GM19351 (cell line): ENCODE measurements at regions not wholly inside any gene's neighbourhood (a gene's known extent, or its start where the extent isn't known, plus 50 kb on each side); places are given as distances from the start of the nearest gene placed in this dataset.

Experiments
- ATAC-seq: cut with Tn5 transposase; IDR thresholded peaks from one replicate; pipeline ENCODE4 v1.9.1; 2021; ENCODE audit warnings: mild to moderate bottlenecking, moderate library complexity; ENCODE audit not compliant: unreplicated experiment

DNA sequence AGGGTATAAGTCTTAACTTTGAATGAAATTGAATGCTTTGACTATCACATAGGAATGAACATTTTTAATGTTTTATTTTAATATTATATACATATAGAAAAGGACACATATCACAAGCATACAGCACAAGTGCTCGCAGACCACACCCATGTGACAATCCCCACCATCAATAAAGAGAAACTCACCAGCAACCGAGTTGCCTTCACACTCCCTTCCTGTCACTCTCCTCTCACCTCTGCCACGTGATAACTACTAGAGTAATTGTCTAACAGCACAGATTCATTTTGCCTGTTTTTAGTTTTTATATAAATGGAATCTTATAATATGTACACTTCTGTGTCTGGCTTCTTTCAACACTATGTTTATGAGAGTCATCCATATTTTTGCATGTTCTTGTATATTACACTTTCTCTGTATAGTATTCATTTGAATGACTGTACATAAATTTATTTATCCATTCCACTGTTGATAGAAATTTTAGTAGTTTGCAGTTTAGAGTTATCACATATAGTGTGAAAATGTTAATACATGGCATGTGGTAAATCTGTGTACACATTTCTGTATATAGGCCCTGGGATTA, 304.9 kb upstream of the DUSP10 start:
- no peak for ATAC-seq

DNA sequence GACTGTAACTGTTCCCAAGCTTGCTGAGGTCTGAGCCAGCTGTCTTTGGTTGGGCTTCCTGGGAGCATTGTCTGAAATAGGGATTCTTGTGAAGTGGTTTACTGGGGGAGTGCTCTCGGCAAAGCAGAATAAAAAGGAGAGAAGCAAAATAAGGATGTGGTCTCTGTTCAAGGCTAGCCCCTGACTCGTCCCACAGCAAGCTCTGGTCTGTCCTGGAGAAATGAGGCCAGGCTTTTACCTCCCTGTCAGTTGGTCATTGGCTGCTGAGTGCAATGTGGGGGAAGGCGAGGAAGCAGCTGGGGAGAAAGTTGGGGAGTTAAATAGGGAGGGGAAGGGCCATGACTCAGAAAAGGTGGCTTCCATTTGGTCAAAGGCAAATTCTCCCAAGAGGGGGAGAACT, 303.9 kb upstream of the DUSP10 start:
- no peak for ATAC-seq

DNA sequence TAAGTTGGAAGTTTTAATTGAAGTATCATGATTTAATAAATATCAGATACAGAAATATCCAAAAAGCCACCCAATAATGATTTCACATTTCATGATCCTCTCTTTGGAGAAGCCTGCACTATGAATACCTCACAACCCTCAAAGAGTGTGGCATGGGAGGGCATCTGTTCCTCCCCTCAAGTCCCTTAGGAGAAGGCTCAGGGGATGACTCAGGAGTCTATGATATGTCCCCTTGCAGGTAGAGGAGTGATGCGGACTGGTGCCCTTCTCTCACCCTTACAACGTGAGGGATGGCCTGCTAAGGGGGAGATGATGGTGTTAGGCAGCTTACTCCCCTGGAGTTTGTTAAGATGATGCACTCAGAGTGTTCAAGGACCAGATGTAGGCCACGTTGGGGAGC, 303.3 kb upstream of the DUSP10 start:
- no peak for ATAC-seq

DNA sequence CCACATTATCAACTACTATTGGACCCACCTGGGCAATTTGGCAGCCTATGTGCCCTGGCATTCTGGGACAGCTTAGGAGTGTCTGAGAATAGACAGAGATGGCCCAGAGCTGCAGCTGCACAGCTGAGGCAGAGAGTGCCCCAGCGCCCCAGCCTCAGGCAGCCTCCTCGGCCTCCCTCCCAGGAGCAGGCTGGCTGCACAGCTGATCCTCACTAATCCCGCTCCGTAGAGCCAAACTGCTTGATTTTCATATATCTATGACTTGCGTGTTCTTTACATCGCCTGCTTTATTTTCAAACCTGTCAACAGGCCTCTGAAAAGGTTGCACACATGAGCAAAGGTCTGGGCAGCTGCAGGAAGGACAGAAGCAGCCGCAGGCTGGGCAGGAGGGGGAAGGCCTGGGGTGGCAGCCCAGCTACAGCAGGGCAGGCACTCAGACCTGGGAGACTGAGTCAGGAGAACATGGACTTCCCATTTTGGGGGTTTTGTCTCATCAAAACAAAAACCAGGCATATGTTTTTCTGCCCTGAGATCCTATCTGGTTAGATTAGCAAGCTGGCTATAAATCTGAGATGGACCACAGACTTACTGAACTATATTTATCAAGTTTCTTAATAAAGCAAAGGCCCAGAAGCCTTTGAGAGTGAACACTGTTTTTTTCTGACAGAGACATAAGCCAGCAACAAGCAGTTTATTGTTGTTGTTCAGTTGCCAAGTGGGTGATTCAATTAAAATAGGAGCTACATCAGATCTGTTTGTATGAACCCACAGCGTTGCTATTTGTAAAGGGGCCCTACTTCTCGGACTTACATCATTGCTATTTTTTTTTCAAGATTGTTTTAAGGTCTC, 301.8 kb upstream of the DUSP10 start:
- ATAC-seq: no peak

DNA sequence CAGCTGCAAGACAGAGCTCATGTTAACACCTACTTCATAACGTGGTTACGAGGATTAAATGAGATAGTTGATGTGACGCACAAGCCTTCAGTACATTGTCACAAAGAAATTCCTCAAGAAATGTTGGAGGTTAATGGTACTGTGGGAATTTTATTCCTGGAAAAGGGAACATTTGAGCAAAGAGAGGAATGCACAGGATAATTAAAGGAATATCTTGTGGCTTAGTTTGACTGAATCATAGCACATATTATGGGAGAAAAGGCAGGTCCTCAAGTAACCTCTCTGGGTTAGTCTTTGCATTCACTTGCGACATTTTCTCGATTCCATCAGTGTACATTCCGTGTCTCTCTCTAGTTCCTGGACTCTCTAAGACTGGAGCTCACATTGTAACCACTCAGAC, 300.2 kb upstream of the DUSP10 start:
- no peak for ATAC-seq

DNA sequence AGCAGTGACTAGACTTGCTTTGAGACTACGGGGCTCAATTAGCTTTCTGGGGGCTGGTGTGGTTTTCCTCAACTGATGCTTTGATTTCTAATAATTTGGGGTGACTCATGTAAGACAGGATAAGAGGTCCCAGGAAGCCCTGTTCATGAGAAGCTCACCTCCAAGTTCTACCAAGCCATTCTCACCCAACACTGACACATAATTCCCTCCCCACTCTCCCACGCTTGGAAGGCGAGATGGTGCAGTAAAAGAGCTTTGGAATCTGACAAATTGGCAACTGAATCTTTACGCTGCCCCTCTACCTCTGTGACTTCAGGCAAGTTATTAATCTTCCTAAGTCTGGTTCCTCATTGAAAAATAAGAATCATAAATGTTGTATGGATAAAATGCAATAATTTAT, 299.1 kb upstream of the DUSP10 start:
- ATAC-seq: no peak

DNA sequence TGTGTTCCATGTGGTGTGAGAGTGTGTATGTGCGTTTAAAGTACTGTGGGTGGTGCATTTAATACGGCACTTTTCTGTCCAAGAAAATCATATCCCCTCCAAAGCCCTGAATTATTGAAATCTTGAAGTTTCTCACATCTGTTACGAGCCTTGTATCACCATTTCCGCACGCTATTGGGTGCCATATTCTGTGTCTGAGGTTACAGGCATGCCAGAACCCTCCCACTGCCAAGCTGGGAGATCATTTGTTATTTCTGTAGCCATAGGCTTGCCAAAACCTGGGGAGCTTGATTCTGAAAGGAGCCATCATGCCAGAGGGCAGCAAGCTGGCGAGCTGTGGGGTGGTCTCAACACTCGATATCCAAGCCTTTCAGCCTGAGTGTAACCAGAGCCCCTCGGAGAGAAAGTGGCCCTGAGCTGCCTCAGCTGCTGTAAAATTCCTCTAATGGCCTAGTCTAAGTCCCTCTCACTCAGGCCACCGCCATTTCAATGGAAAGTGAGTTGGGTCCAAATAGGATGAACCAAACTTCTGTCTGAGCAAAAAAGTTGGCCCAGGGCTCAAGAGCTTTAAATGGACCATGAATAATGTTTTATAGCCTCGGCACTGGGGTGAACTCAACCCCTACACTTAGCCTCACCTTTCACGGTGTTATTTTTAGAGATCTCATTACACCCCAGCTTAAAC, 298.4 kb upstream of the DUSP10 start:
- ATAC-seq: no peak

DNA sequence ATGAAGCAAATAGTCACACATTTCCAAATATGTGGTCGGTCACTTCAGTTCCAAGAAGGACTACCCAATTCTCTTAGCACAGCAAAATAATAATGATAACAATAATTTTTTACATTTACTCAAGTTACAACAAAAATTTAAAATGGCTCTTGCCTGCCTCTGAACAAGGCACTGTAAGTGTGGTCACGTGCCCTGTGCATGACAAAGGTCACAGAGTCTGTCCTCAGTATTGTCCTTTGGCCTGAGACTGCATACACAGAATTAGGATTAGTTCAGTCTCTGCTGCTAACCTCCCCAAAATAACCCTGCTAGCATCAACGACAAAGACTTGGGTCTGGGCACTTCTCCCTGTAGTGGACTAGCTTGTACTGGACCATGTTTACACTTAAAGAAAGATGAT, 297.1 kb upstream of the DUSP10 start:
- ATAC-seq: no peak

DNA sequence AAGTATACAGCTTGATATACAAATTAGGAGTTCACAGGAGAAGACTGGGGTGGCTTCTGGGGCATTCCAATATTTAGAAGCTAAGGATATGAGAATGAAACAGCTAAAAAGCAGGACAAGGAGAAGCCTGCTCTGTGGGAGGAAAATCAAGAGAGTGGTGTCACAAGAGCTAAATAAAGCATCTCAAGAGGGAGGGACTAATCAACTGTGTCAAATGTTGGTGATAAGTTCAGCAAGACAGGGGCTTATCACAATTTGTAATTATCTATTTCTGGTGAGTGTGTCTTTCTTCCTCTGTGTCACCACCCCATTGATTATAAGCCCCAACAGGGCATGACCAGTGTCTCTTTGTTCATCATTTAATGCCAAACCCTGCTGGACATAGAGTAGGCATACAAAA, 295.8 kb upstream of the DUSP10 start:
- no peak for ATAC-seq

DNA sequence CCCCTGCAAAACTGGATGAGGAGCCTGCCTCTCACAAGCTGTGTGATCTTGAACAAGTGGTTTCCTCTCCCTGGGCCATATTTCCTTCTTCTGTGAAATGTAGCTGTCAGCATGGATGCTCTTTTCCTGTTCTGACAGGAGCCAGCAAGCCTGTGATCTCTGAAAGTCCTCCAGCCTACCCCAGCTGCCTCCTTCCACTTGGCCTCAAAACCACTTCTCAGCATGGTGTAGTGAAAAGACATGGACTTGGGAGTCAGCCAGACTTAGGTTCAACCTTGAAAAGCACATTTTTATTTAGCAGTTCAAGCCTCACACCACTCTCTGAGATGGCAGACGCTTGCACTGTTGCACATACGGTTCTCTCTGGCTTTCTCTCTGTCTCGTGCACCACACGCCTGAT, 292.9 kb upstream of the DUSP10 start:
- no peak for ATAC-seq

DNA sequence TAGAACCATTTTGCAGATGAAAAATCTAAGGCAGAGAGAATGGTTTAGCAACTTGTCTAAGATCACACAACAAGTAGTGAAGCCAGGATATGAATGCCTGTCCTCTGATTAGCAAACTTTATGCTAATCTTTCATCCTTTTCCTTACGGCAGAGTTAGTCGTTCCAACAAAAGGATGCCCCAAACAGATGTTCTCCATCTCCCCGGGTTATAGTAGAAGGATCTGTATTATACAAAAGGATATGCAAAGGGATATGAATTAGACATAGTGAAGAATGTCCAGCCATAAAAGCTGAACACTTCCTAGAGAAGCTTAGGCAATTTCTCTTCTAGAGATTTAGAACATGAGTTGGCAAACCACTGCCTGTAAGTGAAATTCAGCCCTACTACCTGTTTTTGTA, 291.6 kb upstream of the DUSP10 start:
- no peak for ATAC-seq

DNA sequence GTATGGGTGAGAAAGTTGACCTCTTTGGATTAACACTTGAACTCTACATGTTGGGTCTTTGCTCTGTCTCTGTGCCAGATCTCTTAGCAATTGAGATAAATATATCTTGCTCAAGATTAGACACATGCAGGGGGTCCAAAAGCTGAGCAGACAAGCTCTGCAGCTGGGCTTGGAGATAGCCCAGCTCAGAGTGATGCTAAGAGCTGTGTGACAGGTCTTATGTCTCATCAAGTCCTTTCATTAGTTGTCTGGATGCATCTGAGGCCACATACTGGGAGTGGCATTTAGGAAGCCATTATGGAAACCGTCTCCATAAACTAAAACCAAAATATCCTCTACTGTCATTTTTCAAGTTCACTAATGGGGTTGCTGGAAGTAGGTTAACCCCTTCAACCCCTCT, 289.4 kb upstream of the DUSP10 start:
- no peak for ATAC-seq

DNA sequence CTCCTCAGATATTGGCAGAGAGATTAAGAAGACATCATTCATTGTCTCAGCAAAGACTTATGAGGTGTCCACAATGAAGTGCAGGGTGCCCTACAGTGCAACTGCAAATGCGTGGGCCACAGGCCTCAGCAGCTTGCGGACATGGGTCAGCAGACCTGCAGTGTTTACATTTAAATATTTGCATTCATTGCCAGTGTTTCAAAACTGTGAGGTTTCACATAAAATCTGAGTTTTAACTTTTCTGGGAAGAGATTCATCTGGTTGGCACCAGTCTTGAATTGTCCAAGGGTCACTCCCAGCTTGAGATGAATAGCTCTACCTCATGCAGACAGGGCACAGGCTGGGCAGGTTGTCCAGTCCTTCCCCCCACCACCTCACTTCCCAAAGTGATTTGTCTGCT, 286.8 kb upstream of the DUSP10 start:
- ATAC-seq: no peak

DNA sequence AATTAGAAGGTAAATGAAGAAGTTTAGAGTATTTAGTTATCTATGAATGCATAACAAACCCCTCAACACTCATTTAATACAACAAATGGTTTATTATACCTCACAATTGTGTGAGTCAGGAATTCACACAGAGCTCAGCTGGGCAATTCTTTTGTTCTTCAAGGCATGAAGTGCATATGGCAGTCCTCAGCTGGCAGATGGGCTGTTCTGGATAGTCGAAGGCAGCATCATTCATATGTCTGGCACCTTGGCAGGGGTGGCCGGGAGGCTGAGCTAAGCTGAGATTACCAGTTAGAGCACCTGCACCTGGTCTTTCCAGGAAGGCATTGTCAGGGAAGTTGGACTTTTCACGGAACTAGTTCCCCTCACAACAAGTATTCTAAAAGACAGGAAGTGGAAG, 286.2 kb upstream of the DUSP10 start:
- no peak for ATAC-seq

DNA sequence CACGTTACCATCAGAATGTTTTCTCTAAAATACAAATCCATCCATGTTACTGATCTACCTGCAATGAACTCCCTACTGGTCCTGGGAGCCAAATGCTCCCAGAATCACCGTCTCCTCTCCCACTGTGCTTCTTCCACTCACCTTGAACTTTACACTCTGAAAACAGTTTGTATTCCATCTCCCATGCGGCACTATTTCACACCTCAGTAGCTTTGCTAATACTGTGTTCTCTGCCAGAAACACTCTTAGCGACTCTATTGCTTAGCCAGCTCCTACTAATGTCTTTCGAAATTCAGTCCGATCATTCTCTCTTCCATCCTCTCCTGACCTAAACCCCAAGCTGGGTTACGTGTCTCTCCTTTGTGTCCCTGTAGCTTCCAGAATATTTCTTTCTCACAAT, 284.4 kb upstream of the DUSP10 start:
- no peak for ATAC-seq

DNA sequence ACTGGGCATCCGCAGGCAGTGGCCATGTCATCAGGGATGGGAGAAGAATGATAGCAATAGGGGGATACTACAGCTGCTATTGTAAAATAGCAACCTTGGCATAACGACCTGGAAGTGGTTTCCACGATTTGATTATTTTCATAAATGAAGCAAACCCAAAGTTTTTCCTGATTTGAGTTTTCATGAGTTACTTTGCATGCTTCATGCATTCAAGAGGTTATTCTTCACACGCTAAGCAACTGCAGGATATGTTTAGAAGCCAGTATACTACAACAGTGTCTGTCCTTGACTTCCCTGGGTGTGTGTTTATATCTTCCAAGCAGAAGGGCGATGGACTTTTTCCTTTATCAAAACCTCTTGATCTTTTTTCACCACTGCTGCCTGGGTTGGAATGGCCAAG, 281.1 kb upstream of the DUSP10 start:
- ATAC-seq: no peak

DNA sequence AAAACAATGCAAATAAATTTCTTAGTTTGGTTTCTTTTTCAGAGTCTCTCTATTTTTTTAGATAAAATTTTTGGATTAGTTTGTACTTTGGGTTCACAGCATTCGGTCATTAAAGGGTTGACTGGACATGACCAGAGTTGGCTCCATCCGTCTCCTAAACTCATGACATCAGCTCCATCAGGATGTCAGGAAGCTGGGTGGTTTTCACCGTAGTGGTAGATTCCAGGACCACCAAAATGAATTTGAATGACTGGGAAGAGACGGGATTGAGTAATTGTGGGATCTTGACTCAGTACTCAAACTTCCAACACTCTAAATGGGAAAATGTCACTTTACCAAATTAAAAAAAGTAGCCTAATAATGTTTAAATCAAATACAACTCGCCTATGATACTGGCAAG, 279.2 kb upstream of the DUSP10 start:
- ATAC-seq: no peak

DNA sequence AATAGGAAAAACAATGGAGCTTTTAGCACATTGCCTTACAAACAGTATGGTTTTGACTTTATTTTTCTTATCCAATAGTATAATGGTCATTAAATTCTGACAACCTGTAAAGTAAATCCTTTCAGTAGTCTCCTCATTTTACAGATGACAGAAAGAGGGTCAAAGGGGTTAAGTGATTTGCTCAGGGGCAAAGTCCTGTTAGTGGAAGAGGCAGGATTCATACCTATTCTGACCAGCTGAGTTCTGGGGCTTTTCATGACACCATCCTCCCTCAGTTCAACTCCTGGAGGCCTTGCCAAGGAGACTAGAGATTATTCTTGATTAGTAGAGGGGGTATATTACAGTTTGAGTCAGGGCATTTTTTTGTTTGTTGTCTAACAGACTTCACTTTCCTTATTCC, 278.7 kb upstream of the DUSP10 start:
- no peak for ATAC-seq

DNA sequence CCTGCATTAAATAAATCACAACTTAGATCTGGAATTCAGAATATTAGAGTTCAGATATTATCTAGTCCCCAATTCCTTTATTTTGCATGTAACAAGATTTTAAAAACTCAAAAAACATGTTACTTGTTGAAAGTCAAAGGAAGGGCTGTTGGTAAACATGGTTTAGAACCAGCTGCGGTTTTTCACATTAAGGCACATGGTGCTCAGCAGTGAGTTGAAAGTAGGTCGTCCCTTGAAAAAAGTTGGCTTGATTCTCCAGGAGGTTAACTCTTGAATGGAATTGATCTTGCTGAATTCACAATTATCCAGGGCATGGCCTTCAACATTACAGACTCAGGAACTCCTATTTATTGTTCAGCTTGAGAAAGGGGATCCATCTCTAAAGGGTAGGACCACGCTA, 277.1 kb upstream of the DUSP10 start:
- ATAC-seq: no peak

DNA sequence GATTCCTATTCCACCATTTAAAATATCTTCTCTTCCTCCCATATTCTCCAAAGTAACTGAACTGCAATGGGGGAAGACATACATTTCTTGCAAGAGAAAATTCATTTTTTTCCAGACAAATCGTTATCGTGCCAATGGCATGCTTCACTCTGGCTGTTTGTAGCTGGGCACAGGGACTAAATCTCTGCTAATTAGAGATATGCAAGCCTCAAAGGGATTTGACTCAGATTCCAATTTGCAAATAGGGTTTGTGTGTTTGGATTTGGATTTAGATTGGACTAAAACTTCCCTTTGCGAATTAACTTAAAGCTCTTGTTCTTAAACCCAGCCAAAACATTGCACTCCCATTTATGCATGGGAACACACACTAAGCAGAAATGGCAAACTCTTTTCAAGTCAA, 276.2 kb upstream of the DUSP10 start:
- ATAC-seq: no peak

DNA sequence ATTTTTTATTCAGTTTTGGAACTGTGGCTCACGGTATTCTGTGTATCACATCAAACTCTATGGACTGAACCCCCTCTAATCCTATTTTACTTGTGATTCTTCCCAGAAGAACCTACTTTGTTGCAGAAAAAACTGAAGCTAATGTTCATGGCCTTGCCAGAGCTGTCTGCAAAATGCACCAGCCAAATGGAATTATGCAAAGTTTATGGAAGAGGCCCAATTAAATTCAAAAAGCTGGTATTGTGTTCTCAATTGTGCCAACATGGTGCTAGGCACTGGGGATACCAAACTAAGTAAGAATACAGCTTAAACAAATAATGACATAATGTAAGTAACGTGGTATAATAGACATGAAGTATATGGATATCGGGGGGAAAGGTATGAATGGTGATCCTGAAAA, 273.8 kb upstream of the DUSP10 start:
- no peak for ATAC-seq

DNA sequence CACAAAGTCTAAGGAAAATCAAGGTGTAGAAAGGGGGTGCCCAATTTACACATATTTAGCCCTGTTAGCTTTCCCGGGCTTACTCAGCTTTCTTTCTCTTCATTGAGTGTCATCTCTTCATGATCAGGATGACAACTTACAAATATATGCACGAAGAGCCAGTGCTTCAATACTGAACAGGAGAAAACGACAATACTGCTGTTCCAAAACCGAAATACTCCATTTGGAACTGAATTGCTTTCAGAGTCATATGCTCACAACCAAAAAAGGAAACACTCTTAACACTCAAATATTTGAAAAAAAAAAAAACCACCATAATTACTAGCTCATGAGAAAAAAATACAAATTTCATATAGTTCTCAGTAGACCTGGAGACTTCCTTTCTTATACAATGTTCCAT, 272.1 kb upstream of the DUSP10 start:
- ATAC-seq: no peak
